Lung (tissue), 11 donors: ENCODE measurements at regions not wholly inside any gene's neighbourhood (a gene's known extent, or its start where the extent isn't known, plus 50 kb on each side); places are given as distances from the start of the nearest gene placed in this dataset.

Source experiments
- ATAC-seq: fragments of 200-7000 bp; cut with Tn5 transposase; one replicate; pipeline ENCODE4 v1.9.1; 2020; ENCODE audit warnings: moderate number of reproducible peaks; ENCODE audit not compliant: insufficient read depth, low FRiP score
- DNase-seq, 3 donors: peaks; one replicate each; pipeline ENCODE4 v3.0.0-alpha.2; 2013 to 2017
- H3K27ac ChIP-seq, 2 donors: one replicate each; pipeline ENCODE4 v1.5.1; 2013; ENCODE audit warnings: mild to moderate bottlenecking in 2 of 2, moderate library complexity in 2 of 2, control low read depth in 1 of 2, inconsistent platforms in 1 of 2, low read depth in 1 of 2, low read length in 1 of 2
- H3K27me3 ChIP-seq, 3 donors: one replicate each; pipeline ENCODE4 v1.5.1; 2013; ENCODE audit warnings: low read length in 2 of 3; ENCODE audit not compliant: control insufficient read depth in 3 of 3, insufficient read depth in 3 of 3
- H3K36me3 ChIP-seq, 4 donors: one replicate each; pipeline ENCODE4 v1.5.1; 2013; ENCODE audit warnings: low read length in 4 of 4, mild to moderate bottlenecking in 1 of 4, moderate library complexity in 1 of 4; ENCODE audit not compliant: control insufficient read depth in 4 of 4, insufficient read depth in 4 of 4
- H3K4me1 ChIP-seq, 5 donors: one replicate each; pipeline ENCODE4 v1.5.1; 2013; ENCODE audit warnings: low read length in 5 of 5, mild to moderate bottlenecking in 2 of 5, moderate library complexity in 1 of 5; ENCODE audit not compliant: control insufficient read depth in 5 of 5, insufficient read depth in 5 of 5
- H3K4me3 ChIP-seq: one replicate; pipeline ENCODE4 v1.5.1; 2013; ENCODE audit warnings: mild to moderate bottlenecking, control low read depth, moderate library complexity
- H3K9ac ChIP-seq, 2 donors: one replicate each; pipeline ENCODE4 v1.5.1; 2013; ENCODE audit warnings: low read length in 2 of 2, control low read depth in 1 of 2; ENCODE audit not compliant: insufficient read depth in 1 of 2
- H3K9me3 ChIP-seq, 4 donors: one replicate each; pipeline ENCODE4 v1.5.1; 2013; ENCODE audit warnings: low read length in 3 of 4, mild to moderate bottlenecking in 1 of 4, moderate library complexity in 1 of 4; ENCODE audit not compliant: control insufficient read depth in 4 of 4, insufficient read depth in 3 of 4
- WGBS, 2 donors: extraction: QIAGEN DNeasy Blood & Tissue Kit; methylation state at CpG; one replicate each; pipeline ENCODE4 v1.1.7; 2013; 5-methylcytosine and 5-hydroxymethylcytosine counted together
- TF ChIP-seq, protein P1 (sequence below): IDR thresholded peaks from 2 replicates; pipeline ENCODE4 v1.5.1; 2012; ENCODE audit warnings: mild to moderate bottlenecking; ENCODE audit errors: control extremely low read depth, extremely low read depth
- donor health status: control.
- donor health status: control.
- donor health status: Bipolar disorder and iron deficiency.
- donor health status: healthy.
- donor health status: DM: yes; HTN: yes; CAD: no.

DNA sequence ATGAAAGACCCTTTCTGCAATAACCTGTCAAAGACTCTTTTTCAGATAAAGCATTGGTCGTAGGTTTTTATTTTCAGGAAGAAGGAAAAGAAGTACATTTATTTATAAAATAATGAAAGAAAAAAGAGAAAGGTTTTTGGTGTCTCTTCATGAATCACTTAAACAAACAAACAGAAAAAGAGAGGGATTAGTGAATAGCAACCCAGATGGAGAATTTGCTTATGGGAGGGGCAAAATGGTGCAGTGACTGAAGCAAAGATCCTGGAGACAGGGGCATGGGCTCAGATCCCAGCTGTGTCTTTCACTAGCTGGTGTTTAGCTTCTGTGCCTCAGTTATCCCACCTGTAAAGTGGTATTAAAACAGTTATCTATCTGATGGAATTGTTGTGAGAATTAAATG, 78.6 kb upstream of the PFN2 start:
- ATAC-seq = no peak

DNA sequence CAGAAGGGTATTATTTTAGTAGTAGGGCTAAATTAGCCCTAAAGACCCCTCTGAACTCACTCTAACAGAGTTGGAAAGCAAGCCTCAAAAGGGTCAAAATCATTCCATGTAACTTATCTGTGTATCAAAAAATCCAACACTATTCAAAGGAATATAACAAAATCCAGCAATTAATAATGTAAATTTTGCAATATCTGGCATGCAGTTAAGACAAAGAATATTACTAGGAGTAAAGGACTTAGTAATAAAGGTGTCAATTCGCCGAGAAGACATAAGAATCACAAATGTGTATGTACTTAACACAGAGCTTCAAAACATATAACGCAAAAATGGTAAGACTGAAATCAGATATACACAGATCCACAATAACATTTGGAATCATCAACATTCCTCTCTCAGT, 71.2 kb upstream of the PFN2 start:
- no peak for DNase-seq

More for the DNA sequence above, 78.6 kb upstream of the PFN2 start:
- no peaks in the 10 kb centered on the region for H3K27me3 ChIP-seq
- no peak for DNase-seq
- H3K36me3 ChIP-seq = no peaks in the 10 kb centered on the region
- H3K4me3 ChIP-seq = no peak overlapping the region
- TF ChIP-seq, protein P1, sequence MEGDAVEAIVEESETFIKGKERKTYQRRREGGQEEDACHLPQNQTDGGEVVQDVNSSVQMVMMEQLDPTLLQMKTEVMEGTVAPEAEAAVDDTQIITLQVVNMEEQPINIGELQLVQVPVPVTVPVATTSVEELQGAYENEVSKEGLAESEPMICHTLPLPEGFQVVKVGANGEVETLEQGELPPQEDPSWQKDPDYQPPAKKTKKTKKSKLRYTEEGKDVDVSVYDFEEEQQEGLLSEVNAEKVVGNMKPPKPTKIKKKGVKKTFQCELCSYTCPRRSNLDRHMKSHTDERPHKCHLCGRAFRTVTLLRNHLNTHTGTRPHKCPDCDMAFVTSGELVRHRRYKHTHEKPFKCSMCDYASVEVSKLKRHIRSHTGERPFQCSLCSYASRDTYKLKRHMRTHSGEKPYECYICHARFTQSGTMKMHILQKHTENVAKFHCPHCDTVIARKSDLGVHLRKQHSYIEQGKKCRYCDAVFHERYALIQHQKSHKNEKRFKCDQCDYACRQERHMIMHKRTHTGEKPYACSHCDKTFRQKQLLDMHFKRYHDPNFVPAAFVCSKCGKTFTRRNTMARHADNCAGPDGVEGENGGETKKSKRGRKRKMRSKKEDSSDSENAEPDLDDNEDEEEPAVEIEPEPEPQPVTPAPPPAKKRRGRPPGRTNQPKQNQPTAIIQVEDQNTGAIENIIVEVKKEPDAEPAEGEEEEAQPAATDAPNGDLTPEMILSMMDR = no peak
- no peaks in the 10 kb centered on the region for H3K9me3 ChIP-seq
- H3K4me1 ChIP-seq = peaks cover 0 to 5% (median 0%) of the 10 kb centered on the region in 5 donors
- no peak overlapping the region for H3K9ac ChIP-seq
- WGBS, 2 donors = 82 to 90% methylated on average over 1 of the region's 1 CpG
- no peak overlapping the region for H3K27ac ChIP-seq

DNA sequence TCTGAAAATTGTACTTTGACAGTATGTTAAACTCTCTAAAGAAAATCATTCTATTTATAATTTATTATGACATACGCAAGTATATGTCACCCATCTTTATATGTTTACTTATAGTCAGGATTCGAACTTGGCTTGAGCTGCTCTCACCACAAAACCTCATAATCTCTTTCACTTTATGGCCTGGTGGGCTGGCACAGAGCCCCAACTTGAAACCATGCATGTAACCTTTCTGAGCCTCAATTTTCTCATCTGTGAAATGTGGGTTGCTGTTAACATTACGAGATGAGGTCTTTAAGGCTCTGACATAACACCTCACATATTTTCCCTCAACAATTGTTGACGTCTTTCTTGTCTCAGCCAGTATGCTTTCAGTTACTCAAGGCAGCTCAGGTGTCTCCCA, 69.4 kb upstream of the PFN2 start:
- Histone ChIP-seq H3K4me1 (no peaks in the 10 kb centered on the region), H3K4me3 (no peak overlapping the region), H3K9me3 (peaks cover 2 to 15% (median 4%) of the 10 kb centered on the region in 4 donors), H3K36me3 (no peaks in the 10 kb centered on the region), H3K9ac (no peak overlapping the region), H3K27me3 (no peaks in the 10 kb centered on the region), H3K27ac (no peak overlapping the region)
- DNase-seq = no peak
- no peak for ATAC-seq
- TF ChIP-seq, protein P1 = no peak
- WGBS, 2 donors = 84 to 87% methylated on average over 4 of the region's 4 CpGs

More for the DNA sequence above, 71.2 kb upstream of the PFN2 start:
- Histone ChIP-seq H3K9ac (no peak overlapping the region), H3K36me3 (no peaks in the 10 kb centered on the region), H3K27ac (no peak overlapping the region), H3K4me1 (no peaks in the 10 kb centered on the region), H3K27me3 (no peaks in the 10 kb centered on the region), H3K4me3 (no peak overlapping the region), H3K9me3 (peaks cover 2 to 15% (median 4%) of the 10 kb centered on the region in 4 donors)
- 93 to 94% methylated on average over 3 of the region's 3 CpGs for WGBS, 2 donors
- no peak for ATAC-seq
- TF ChIP-seq, protein P1 = no peak

DNA sequence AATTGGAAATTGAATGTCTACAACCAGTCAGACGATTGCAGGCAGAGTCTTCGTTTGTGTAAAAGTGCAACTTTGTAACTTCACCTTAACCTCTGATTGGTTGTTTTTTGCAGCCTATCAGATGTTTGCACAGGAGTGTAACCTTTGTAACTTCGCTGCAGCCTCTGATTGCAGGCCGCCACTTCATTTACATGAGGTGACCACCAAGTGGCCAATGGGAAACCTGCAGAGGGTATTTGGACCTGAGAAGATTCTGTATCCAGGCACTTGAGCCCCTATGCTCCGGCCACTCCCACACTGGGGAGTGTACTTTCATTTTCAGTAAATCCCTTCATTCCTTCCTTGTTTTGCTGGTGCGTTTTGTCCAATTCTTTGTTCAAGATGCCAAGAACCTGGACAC, 68.1 kb upstream of the PFN2 start:
- ATAC-seq (no peak), DNase-seq (no peak)
- Histone ChIP-seq H3K9ac (no peak overlapping the region), H3K36me3 (no peaks in the 10 kb centered on the region), H3K9me3 (peaks cover 2 to 15% (median 4%) of the 10 kb centered on the region in 4 donors), H3K27me3 (no peaks in the 10 kb centered on the region), H3K4me3 (no peak overlapping the region), H3K27ac (no peak overlapping the region), H3K4me1 (no peaks in the 10 kb centered on the region)
- TF ChIP-seq, protein P1 = no peak
- WGBS, 2 donors = 82 to 90% methylated on average over 6 of the region's 6 CpGs
